UCSD-AML1 (cell line): ENCODE measurements at regions not wholly inside any gene's neighbourhood (a gene's known extent, or its start where the extent isn't known, plus 50 kb on each side); places are given as distances from the start of the nearest gene placed in this dataset.
"Not testable (repeated sequence)": the region's sequence is repeated elsewhere in the genome, so short reads cannot be mapped to it uniquely, and the experiment has no call there.

Experiments
- DNase-seq: peaks from one replicate; lab custom pipeline; 2025; ENCODE audit not compliant: unreplicated experiment; lab: John Stamatoyannopoulos, UW

- DNase-seq = no peak
Observed at GRCh38 chr6:9085054-9085708, 649.8 kb upstream of the SLC35B3 start.

GRCh38 chr6:9083108-9083507 lies 647.8 kb upstream of the SLC35B3 start:
- DNase-seq = no peak

DNA sequence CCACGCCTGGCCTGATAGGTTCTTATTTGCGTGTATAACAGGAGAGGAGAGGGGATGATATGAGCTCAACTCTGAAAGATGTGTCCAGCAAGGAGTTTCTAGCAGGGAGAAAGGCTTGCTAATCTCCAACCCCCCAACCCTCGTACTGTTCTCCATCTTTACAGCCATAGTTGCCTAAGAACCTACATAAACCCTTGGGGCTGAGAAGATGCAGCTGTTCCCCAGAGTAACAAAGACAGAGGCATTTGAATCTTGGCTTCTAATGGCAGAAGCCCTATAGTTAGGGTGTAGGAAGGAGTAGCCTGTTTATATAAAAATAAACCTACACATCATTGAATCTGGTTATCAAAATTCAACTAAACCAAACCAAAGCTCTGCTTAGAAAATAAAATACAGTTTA lies 631.4 kb upstream of the SLC35B3 start:
- DNase-seq = no peak

GRCh38 chr6:9064156-9064555 lies 628.8 kb upstream of the SLC35B3 start:
- no peak for DNase-seq

DNA sequence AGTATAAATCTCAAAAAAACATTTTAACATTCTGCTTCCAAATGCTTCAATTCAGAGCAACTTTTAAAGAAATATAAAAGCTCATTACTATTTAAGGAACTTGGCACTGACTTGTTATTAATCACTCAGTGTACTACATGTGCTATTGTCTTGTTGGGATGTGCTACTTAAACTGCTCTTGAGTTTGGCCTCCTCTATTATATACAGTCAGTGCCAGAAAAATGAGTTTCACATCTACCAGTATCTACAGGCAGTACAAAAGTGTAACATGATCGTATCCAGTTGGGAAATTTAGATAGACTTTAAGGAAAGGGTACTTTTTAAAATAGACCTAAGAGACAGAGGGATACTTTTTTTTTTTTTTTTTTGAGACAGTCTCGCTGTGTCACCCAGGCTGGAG lies 627.3 kb upstream of the SLC35B3 start:
- DNase-seq = no peak

GRCh38 chr6:9057937-9058336 lies 622.6 kb upstream of the SLC35B3 start:
- DNase-seq = no peak

DNA sequence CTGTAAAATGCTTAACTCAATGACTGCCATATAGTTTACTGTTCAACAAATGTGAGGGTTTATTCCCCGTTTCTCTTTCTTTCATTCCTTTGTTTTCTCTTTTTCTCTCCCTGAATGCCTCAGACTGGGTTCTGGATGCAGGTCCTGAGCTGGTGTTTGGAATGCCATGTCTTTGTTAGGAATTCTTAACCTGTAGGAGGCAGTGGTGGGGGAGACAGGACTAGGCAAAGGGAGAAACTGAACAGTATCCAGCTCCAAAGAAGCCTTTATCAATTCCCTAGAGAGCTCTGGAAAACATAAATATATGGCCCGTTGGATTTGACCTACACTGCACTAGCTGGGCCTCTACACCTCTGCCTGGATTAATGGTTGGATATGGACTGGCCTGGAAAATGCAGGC lies 621.2 kb upstream of the SLC35B3 start:
- DNase-seq = no peak

DNA sequence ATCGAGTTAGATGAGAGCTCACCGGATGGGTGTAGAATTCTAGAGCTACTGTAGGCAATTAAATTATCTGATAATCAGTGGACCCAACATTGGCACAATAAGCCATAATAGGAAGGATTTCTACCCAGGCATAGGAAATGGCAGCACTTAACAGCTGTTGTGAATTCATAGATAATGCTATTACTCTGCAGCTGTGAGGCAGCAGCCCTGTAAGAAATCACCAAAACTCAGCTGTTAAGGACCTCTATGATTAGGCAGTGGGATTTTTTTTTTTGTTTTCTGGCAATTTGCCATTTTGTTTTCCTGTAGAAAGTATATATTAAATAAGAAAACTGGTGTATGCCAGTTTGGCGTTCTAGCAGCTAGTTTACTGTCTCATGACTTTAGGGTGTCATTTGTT lies 609.1 kb upstream of the SLC35B3 start:
- no peak for DNase-seq

GRCh38 chr6:9040718-9041117 lies 605.4 kb upstream of the SLC35B3 start:
- no peak for DNase-seq

DNA sequence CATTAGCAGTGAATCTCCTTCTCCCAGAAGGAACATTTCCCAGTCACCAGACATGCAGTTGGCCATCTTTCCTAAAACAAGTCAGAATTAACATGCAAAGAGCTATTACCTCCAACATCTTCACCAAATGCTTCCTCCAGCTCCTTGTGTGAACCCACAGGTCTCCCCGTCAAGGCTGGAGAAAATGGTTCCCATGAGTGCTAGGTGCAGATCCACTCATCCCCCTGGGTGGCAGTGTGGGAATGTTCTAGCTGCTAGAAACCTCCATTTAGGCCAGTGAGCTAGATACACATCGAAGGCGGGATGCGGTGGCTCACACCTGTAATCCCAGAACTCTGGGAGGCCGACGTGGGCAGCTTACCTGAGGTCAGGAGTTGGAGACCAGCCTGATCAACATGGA lies 603.9 kb upstream of the SLC35B3 start:
- DNase-seq = no peak

- no peak for DNase-seq
Observed at GRCh38 chr6:9028086-9028485, 592.7 kb upstream of the SLC35B3 start.

DNA sequence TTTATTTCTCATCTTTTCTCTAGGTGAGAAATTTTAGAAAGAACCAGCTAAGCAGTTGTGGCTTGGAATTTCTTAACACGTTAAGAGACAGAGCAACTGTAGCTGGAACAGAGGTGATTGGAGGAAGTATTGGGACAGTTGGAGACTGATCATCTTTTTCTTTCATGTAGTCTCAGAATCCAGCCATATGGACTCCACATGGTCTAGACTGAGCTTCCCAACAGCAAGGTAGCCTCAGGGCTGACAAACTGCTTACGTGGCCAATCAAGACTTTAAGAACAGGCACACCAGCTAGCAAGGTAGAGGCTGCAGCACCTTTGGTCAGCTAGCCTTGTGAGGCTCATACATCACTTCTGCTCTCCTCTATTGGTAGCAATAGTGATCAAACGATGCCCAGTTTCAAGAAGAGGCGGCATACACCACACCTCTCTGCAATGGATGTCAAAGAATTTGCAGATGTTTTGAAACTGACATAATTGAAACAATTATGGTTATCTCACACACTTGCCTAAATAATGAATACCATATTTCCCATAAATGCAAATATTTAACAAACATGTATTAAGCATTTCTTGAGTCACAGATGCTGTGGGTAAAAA lies 590.5 kb upstream of the SLC35B3 start:
- DNase-seq = no peak

- no peak for DNase-seq
Observed at GRCh38 chr6:9025228-9025627, 589.9 kb upstream of the SLC35B3 start.

DNA sequence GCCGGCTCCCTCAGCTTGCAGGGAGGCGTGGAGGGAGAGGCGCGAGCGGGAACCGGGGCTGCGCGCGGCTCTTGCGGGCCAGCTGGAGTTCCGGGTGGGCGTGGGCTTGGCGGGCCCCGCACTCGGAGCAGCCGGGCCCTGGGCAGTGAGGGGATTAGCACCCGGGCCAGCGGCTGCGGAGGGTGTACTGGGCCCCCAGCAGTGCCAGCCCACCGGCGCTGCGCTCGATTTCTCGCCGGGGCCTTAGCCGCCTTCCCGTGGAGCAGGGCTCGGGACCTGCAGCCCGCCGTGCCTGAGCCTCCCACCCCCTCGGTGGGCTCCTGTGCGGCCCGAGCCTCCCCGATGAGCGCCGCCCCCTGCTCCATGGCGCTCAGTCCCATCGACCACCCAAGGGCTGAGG lies 588.9 kb upstream of the SLC35B3 start:
- not testable (repeated sequence) for DNase-seq

- no peak for DNase-seq
Observed at GRCh38 chr6:9020001-9020400, 584.7 kb upstream of the SLC35B3 start.

GRCh38 chr6:9009931-9010330 lies 574.6 kb upstream of the SLC35B3 start:
- DNase-seq = no peak

- DNase-seq = no peak
Observed at GRCh38 chr6:9007027-9007426, 571.7 kb upstream of the SLC35B3 start.

GRCh38 chr6:9002833-9003232 lies 567.5 kb upstream of the SLC35B3 start:
- no peak for DNase-seq

- no peak for DNase-seq
Observed at GRCh38 chr6:8995156-8995555, 559.8 kb upstream of the SLC35B3 start.

DNA sequence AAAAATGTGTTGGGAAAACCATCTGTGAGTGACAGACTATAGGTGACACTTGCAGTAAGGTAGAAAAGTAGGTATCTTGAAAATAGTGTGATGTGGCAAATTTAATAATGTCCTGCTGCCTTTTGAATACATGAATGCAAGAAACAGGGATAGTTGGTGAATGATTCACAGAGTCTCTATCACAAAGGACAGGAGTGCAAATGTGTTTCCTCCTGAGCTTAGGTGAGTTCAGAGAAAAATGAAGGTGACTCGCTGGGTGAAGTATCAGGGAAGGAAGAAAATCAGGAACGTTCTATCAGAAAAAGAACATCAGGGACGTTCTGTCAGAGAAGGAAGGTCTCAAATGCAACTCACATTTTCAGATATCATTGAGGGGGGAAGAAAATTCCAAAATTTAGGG lies 557.8 kb upstream of the SLC35B3 start:
- no peak for DNase-seq

- DNase-seq = no peak
Observed at GRCh38 chr6:8991844-8992243, 556.5 kb upstream of the SLC35B3 start.

GRCh38 chr6:8990075-8990474 lies 554.7 kb upstream of the SLC35B3 start:
- no peak for DNase-seq

GRCh38 chr6:8983202-8983688 lies 547.9 kb upstream of the SLC35B3 start:
- peak; percentile 51 for DNase-seq
